Cardiac fibroblast (primary cell): ENCODE measurements at regions not wholly inside any gene's neighbourhood (a gene's known extent, or its start where the extent isn't known, plus 50 kb on each side); places are given as distances from the start of the nearest gene placed in this dataset.
A peak's percentile ranks its signal among the peaks of the same experiment; 100 is the strongest.

Source experiments
- DNase-seq, 2 donors: peaks; one replicate each; pipeline versions ENCODE4 v3.0.0 to v3.0.0-alpha.2; 2010; ENCODE audit warnings: low read depth in 2 of 2
- H3K4me3 ChIP-seq, 2 donors: replicated peaks in 1 of 2; 1 replicate in 1 of 2; 2 replicates in 1 of 2; pipeline ENCODE4 v1.5.1; 2011; ENCODE audit warnings: low read depth in 2 of 2, low read length in 2 of 2, mild to moderate bottlenecking in 2 of 2, moderate library complexity in 1 of 2
- CTCF ChIP-seq: IDR thresholded peaks from one replicate; pipeline ENCODE4 v1.5.1; 2011; ENCODE audit warnings: low read depth, mild to moderate bottlenecking, low read length, inconsistent platforms

GRCh38 chr13:91024157-91024792 is 323.2 kb upstream of the MIR17HG start:
- no peak overlapping the region for H3K4me3 ChIP-seq
- no peak for DNase-seq
- no peak for TF ChIP-seq CTCF

- no peak for TF ChIP-seq CTCF
- no peak for DNase-seq
- H3K4me3 ChIP-seq = no peak overlapping the region
These were observed 322.0 kb upstream of the MIR17HG start for GRCh38 chr13:91025442-91025841.

- H3K4me3 ChIP-seq = no peak overlapping the region
- no peak for DNase-seq
- TF ChIP-seq CTCF = no peak
These were observed 316.0 kb upstream of the MIR17HG start for GRCh38 chr13:91031508-91031907.

GRCh38 chr13:91032104-91032503 is 315.4 kb upstream of the MIR17HG start:
- no peak for DNase-seq
- no peak overlapping the region for H3K4me3 ChIP-seq
- no peak for TF ChIP-seq CTCF

- no peak for TF ChIP-seq CTCF
- no peak for DNase-seq
- H3K4me3 ChIP-seq = no peak overlapping the region
These were observed 310.6 kb upstream of the MIR17HG start for GRCh38 chr13:91036886-91037285.

- no peak for TF ChIP-seq CTCF
- no peak overlapping the region for H3K4me3 ChIP-seq
- DNase-seq = no peak
These were observed 304.6 kb upstream of the MIR17HG start for GRCh38 chr13:91042870-91043269.

GRCh38 chr13:91045351-91046034 is 302.0 kb upstream of the MIR17HG start:
- no peak for TF ChIP-seq CTCF
- DNase-seq = peak in 1 of 2 donors; percentile 6
- H3K4me3 ChIP-seq = no peak overlapping the region
